GM12865 (cell line): ENCODE measurements at regions not wholly inside any gene's neighbourhood (a gene's known extent, or its start where the extent isn't known, plus 50 kb on each side); places are given as distances from the start of the nearest gene placed in this dataset.

Experiments used
- DNase-seq: peaks from one replicate; pipeline ENCODE4 v3.0.0; 2010; ENCODE audit warnings: low read depth
- H3K4me3 ChIP-seq: 2 replicates; pipeline ENCODE4 v1.5.1; 2011; ENCODE audit warnings: mild to moderate bottlenecking, low read depth, low read length, control low read depth
- TF ChIP-seq, protein P1 (sequence below): IDR thresholded peaks from 2 replicates; pipeline ENCODE4 v1.5.1; 2011; ENCODE audit warnings: low read length, control low read depth, low read depth, inconsistent platforms; ENCODE audit not compliant: insufficient read depth; ENCODE audit errors: missing control alignments

DNA sequence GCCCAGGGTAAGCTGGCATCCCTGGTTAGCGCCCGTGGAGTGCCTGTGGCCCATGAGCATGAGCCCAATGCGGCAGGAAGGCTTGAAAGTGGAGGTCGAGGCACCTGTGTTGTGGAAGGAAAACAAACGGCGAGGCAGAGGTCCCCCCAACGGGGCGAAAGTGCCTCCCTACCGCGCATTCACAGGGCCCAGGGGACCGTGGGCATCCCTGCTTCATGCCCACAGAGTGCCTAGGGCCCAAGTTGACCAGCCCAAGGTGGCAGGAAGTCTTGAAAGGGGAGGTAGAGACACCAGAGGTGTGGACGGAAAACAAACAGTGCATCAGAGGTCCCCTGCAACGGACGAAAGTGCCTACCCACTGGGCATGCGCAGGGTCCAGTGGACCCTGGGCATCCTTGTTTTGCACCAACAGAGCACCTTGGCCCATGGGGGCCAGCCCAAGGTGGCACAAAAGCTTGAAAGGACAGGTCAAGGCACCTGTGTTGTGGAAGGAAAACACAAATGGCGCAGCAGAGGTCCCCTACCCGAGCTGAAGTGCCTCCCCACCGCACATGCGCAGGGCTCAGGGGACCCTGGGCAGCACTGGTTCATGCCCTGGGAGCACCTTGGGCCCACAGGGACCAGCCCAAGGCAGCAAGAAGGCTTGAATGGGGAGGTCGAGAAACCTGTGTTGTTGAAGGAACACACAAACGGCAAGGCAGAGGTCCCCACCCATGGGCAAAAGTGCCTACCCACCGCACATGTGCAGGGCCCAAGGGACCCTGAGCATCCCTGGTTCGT lies 377.5 kb downstream of the ALG10 start:
- TF ChIP-seq, protein P1, sequence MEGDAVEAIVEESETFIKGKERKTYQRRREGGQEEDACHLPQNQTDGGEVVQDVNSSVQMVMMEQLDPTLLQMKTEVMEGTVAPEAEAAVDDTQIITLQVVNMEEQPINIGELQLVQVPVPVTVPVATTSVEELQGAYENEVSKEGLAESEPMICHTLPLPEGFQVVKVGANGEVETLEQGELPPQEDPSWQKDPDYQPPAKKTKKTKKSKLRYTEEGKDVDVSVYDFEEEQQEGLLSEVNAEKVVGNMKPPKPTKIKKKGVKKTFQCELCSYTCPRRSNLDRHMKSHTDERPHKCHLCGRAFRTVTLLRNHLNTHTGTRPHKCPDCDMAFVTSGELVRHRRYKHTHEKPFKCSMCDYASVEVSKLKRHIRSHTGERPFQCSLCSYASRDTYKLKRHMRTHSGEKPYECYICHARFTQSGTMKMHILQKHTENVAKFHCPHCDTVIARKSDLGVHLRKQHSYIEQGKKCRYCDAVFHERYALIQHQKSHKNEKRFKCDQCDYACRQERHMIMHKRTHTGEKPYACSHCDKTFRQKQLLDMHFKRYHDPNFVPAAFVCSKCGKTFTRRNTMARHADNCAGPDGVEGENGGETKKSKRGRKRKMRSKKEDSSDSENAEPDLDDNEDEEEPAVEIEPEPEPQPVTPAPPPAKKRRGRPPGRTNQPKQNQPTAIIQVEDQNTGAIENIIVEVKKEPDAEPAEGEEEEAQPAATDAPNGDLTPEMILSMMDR = no peak
- H3K4me3 ChIP-seq = no peak overlapping the region
- DNase-seq = no peak

DNA sequence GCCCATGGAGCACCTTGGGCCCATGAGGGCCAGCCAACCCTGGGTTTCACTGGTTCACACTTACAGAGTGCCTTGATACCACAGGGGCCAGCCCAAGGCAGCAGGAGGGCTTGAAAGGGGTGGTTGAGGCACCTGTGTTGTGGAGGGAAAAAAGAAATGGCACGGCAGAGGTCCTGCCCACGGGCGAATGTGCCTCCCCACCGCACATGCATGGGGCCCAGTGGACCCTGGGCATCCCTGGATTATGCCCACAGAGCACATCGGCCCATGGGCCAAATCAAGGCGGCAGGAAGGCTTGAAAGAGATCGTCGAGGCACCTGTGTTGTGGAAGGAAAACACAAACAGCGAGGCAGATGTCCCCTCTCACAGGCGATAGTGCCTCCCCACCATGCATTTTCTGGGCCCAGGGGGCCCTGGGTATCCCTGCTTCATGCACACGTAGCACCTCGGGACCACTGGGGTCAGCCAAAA lies 378.1 kb downstream of the ALG10 start:
- TF ChIP-seq, protein P1 = no peak
- H3K4me3 ChIP-seq = no peak overlapping the region
- DNase-seq = no peak

DNA sequence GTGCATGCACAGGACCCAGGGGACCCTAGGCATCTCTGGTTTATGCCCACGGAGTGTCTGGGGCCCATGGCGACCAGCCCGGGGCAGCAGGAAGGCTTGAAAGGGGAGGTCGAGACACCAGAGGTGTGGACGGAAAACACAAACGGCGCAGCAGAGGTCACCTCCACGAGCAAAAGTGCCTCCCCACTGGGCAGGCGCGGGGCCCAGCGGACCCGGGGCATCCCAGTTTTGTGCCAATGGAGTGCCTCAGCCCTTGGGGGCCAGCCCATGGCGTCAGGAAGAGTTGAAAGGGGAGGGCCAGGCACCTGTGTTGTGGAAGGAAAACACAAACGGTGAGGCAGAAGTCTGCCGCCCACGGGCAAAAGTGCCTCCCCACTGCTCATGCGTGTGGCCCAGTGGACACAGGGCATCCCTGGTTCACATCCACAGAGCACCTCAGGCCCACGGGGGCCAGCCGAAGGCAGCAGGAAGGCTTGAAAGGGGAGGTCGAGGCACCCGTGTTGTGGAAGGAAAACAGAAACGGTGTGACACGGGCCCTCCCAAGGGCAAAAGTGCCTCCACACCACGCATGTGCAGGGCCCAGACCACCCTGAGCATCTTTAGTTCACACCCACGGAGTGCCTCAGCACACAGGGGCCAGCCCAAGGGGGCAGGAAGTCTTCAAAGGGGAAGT lies 378.8 kb downstream of the ALG10 start:
- TF ChIP-seq, protein P1 = no peak
- DNase-seq = no peak
- no peak overlapping the region for H3K4me3 ChIP-seq

DNA sequence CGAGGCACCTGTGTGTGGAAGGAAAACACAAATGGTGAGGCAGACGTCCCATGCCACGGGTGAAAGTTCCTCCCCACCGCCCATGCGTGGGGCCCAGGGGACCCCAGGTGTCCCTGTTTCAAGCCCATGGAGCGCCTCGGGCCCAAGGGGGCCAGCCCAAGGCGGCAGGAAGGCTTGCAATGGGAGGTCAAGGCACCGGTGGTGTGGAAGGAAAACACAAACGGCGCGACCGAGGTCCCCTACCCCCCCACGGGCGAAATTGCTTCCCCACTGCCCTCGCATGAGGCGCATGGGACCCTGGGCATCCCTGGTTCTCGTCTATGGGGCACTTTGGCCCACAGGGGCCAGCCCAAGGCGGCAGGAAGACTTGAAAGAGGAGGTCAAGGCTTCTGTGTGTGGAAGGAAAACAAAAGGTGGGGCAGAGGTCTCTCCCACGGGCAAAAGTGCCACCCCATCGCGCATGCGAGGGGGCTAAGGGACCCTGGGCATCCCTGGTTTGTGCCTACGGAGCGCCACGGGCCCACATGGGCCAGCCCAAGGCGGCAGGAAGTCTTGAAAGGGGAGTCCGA lies 379.4 kb downstream of the ALG10 start:
- TF ChIP-seq, protein P1 = no peak
- no peak overlapping the region for H3K4me3 ChIP-seq
- DNase-seq = no peak

DNA sequence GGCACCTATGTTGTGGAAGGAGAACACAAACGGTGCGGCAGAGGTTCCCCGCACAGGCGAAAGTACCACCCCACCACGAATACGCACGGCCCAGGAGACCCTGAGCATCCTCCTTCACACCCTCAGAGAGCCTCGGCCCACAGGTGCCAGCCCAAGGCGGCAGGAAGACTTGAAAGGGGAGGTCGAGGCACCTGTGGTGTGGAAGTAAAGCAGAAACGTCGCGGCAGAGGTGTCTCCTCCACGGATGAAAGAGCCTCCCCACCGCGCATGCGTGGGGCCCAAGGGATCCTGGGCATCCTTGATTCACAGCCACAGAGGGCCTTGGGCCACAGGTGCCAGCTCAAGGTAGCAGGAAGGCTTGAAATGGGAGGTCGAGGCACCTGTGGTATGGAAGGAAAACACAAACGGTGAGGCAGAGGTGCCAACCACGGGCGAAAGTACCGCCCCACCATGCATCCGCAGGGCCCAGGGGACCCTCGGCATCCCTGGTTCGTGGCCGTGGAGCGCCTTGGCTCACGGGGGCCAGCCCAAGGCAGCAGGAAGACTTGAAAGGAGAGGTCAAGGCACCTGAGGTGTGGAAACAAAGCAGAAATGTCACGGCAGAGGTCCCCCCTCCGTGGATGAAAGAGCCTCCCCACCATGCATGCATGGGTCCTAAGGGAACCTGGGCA lies 380.1 kb downstream of the ALG10 start:
- TF ChIP-seq, protein P1 = no peak
- DNase-seq = no peak

DNA sequence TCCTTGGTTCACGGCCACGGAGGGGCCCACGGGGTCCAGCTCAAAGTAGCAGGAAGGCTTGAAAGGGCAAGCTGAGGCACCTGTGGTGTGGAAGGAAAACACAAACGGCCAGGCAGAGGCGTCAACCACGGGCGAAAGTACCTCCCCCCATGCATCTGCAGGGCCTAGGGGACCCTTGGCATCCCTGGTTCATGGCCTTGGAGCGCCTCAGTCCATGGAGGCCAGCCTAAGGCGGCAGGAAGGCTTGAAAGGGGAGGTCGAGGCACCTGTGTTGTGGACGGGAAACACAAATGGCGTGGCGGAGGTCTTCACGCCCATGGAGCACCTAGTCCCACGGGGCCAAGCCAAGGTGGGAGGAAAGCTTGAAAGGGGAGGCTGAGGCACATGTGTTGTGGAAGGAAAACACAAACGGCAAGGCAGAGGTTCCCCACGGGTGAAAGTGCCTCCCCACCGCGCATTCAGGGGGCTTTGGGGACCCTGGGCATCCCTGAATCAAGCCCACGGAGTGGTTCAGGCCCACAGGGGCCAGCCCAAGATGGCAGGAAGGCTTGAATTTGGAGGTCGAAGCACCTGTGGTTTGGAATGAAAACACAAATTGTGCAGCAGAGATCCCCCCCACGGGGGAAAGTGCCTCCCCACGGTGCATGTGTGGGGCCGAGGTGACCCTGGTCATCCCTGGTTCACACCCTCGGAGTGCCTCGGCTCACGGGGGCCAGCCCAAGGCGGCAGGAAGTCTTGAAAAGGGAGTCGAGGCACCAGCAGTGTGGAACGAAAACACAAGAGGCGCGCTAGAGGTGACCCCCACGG lies 380.8 kb downstream of the ALG10 start:
- TF ChIP-seq, protein P1 = no peak
- H3K4me3 ChIP-seq = no peak overlapping the region
- no peak for DNase-seq

More for the DNA sequence above, 380.1 kb downstream of the ALG10 start:
- H3K4me3 ChIP-seq = no peak overlapping the region
